WTC11 (cell line): ENCODE measurements at regions not wholly inside any gene's neighbourhood (a gene's known extent, or its start where the extent isn't known, plus 50 kb on each side); places are given as distances from the start of the nearest gene placed in this dataset.

Experiments
- ATAC-seq: fragments of 200-7000 bp; cut with Tn5 transposase; 2 replicates; pipeline ENCODE4 v1.10.0; 2021; ENCODE audit warnings: mild to moderate bottlenecking, moderate library complexity
- CTCF ChIA-PET: fragments of 300-600 bp; sonication (Branson Sonifier 250); formaldehyde crosslinking; loops from one replicate; lab custom pipeline; 2021; ENCODE audit warnings: antibody characterized with exemption; lab: Charles Lee
- POLR2A ChIA-PET: fragments of 350-600 bp; sonication (Branson Sonifier 250); formaldehyde crosslinking; loops from one replicate; lab custom pipeline; 2021; ENCODE audit warnings: antibody characterized with exemption; lab: Charles Lee
- DNase-seq: peaks from one replicate; pipeline ENCODE4 v3.0.0; 2021; ENCODE audit warnings: low spot score
- H3K27ac Mint-ChIP-seq: 2 replicates; pipeline ENCODE4 v1.8.0; 2021; ENCODE audit warnings: mixed read lengths
- H3K27me3 Mint-ChIP-seq: 2 replicates; pipeline ENCODE4 v1.8.0; 2021; ENCODE audit warnings: low read depth, mild to moderate bottlenecking, moderate library complexity, mixed read lengths
- H3K36me3 Mint-ChIP-seq: 2 replicates; pipeline ENCODE4 v1.8.0; 2021; ENCODE audit warnings: mixed read lengths
- H3K4me1 Mint-ChIP-seq: 2 replicates; pipeline ENCODE4 v1.8.0; 2022; ENCODE audit warnings: mixed read lengths
- H3K4me3 Mint-ChIP-seq: 2 replicates; pipeline ENCODE4 v1.8.0; 2021; ENCODE audit warnings: mild to moderate bottlenecking, moderate library complexity, mixed read lengths
- H3K9me3 Mint-ChIP-seq: 2 replicates; pipeline ENCODE4 v1.8.0; 2021; ENCODE audit warnings: mixed read lengths
- AFF4 ChIP-seq: sonication (generic); formaldehyde crosslinking; IDR thresholded peaks from 2 replicates; pipeline ENCODE4 v1.8.1; 2023; ENCODE audit warnings: mild to moderate bottlenecking, missing genetic modification reagents, borderline replicate concordance
- CREM ChIP-seq: sonication (generic); formaldehyde crosslinking; IDR thresholded peaks from 2 replicates; pipeline ENCODE4 v1.8.1; 2022; ENCODE audit warnings: mild to moderate bottlenecking, missing genetic modification reagents, moderate library complexity
- ELF4 ChIP-seq: sonication (generic); formaldehyde crosslinking; IDR thresholded peaks from 2 replicates; pipeline ENCODE4 v1.8.1; 2022; ENCODE audit warnings: low read depth, mild to moderate bottlenecking, moderate library complexity, missing genetic modification reagents
- ETV6 ChIP-seq: sonication (generic); formaldehyde crosslinking; IDR thresholded peaks from 2 replicates; pipeline ENCODE4 v1.8.1; 2022; ENCODE audit warnings: mild to moderate bottlenecking, missing genetic modification reagents
- FOXP1 ChIP-seq: sonication (generic); formaldehyde crosslinking; IDR thresholded peaks from 2 replicates; pipeline ENCODE4 v1.8.0; 2022; ENCODE audit warnings: missing genetic modification reagents, mild to moderate bottlenecking, moderate library complexity, borderline replicate concordance
- JAZF1 ChIP-seq: fragments of 250-450 bp; sonication (Bioruptor Pico); IDR thresholded peaks from 2 replicates; pipeline ENCODE4 v1.9.0; 2021; ENCODE audit warnings: moderate library complexity, mild to moderate bottlenecking, inconsistent platforms
- MYBL2 ChIP-seq: sonication (generic); formaldehyde crosslinking; IDR thresholded peaks from 2 replicates; pipeline ENCODE4 v1.8.1; 2023; ENCODE audit warnings: mild to moderate bottlenecking, moderate library complexity, missing genetic modification reagents
- RELA ChIP-seq: sonication (generic); formaldehyde crosslinking; IDR thresholded peaks from 2 replicates; pipeline ENCODE4 v1.8.1; 2022; ENCODE audit warnings: missing genetic modification reagents, mild to moderate bottlenecking, borderline replicate concordance
- RORB ChIP-seq: fragments of 250-450 bp; sonication (Bioruptor Pico); IDR thresholded peaks from 2 replicates; pipeline ENCODE4 v1.9.0; 2021; ENCODE audit warnings: mild to moderate bottlenecking
- SOX15 ChIP-seq: fragments of 250-450 bp; sonication (Bioruptor Pico); IDR thresholded peaks from 2 replicates; pipeline ENCODE4 v1.9.0; 2021; ENCODE audit warnings: mild to moderate bottlenecking
- ZNF219 ChIP-seq: sonication (generic); formaldehyde crosslinking; IDR thresholded peaks from 2 replicates; pipeline ENCODE4 v1.8.0; 2023; ENCODE audit warnings: missing genetic modification reagents, mild to moderate bottlenecking, borderline replicate concordance
- ZNF232 ChIP-seq: sonication (generic); formaldehyde crosslinking; IDR thresholded peaks from 2 replicates; pipeline ENCODE4 v1.8.0; 2022; ENCODE audit warnings: mild to moderate bottlenecking, missing genetic modification reagents
- ZNF396 ChIP-seq: fragments of 250-450 bp; sonication (Bioruptor Pico); IDR thresholded peaks from 2 replicates; pipeline ENCODE4 v1.8.0; 2021; ENCODE audit warnings: mild to moderate bottlenecking, moderate library complexity, borderline replicate concordance
- ZNF423 ChIP-seq: fragments of 250-450 bp; sonication (Bioruptor Pico); IDR thresholded peaks from 2 replicates; pipeline ENCODE4 v2.1.2; 2022; ENCODE audit warnings: mild to moderate bottlenecking, moderate library complexity
- ZNF532 ChIP-seq: fragments of 250-450 bp; sonication (Bioruptor Pico); IDR thresholded peaks from 2 replicates; pipeline ENCODE4 v1.9.0; 2021; ENCODE audit warnings: mild to moderate bottlenecking, borderline replicate concordance
- TF ChIP-seq, protein P1 (sequence below): sonication (generic); formaldehyde crosslinking; conservative IDR thresholded peaks from 2 replicates; pipeline ENCODE4 v1.8.1; 2023; ENCODE audit warnings: mild to moderate bottlenecking, low read depth, missing genetic modification reagents, moderate library complexity
- TF ChIP-seq, protein P2 (sequence below): fragments of 250-450 bp; sonication (Bioruptor Pico); IDR thresholded peaks from 2 replicates; pipeline ENCODE4 v1.9.0; 2021; ENCODE audit warnings: moderate library complexity, mild to moderate bottlenecking, inconsistent platforms, borderline replicate concordance
- TF ChIP-seq, protein P3 (sequence below): sonication (generic); formaldehyde crosslinking; IDR thresholded peaks from 2 replicates; pipeline ENCODE4 v1.8.1; 2022; ENCODE audit warnings: low read depth, missing genetic modification reagents, borderline replicate concordance

- TF ChIP-seq, protein P1, sequence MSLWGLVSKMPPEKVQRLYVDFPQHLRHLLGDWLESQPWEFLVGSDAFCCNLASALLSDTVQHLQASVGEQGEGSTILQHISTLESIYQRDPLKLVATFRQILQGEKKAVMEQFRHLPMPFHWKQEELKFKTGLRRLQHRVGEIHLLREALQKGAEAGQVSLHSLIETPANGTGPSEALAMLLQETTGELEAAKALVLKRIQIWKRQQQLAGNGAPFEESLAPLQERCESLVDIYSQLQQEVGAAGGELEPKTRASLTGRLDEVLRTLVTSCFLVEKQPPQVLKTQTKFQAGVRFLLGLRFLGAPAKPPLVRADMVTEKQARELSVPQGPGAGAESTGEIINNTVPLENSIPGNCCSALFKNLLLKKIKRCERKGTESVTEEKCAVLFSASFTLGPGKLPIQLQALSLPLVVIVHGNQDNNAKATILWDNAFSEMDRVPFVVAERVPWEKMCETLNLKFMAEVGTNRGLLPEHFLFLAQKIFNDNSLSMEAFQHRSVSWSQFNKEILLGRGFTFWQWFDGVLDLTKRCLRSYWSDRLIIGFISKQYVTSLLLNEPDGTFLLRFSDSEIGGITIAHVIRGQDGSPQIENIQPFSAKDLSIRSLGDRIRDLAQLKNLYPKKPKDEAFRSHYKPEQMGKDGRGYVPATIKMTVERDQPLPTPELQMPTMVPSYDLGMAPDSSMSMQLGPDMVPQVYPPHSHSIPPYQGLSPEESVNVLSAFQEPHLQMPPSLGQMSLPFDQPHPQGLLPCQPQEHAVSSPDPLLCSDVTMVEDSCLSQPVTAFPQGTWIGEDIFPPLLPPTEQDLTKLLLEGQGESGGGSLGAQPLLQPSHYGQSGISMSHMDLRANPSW (CRISPR knock-in tag) = no peak
- no peak for TF ChIP-seq ZNF532 (CRISPR knock-in tag)
Observed at GRCh38 chr2:45105050-45105582, 95.9 kb upstream of the SIX2 start (continued).

DNA sequence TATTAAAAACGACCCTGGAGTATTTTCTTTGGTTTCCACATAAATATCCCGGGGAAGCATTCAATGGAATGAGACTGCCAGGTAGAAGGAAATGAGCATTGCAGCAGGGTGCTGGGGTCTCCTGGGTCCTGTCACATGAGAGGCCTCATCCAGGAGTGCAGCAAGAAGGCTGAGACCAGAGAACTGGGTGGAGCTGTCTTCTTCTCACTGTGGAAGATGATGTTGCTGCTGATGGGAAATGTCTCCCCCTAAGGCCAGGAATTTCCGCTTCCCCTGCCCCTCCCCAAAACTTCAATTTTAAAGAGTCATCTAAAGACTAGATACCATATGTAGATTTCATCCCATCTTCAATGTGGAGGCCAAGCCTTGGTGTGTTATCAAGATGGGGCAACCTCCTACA, 95.2 kb upstream of the SIX2 start:
- Mint-ChIP-seq H3K36me3 (no peaks in the 10 kb centered on the region), H3K27ac (no peak overlapping the region), H3K9me3 (no peaks in the 10 kb centered on the region), H3K4me3 (no peak overlapping the region), H3K27me3 (no peaks in the 10 kb centered on the region), H3K4me1 (no peaks in the 10 kb centered on the region)
- ChIA-PET POLR2A (no interaction called here), CTCF (interaction anchor here (1.6 kb wide), 1 partner anchor 15 kb away, joined by 4 read pairs; no protein-coding TSS in a partner anchor)
- ATAC-seq (no peak), DNase-seq (no peak)
- no peak for TF ChIP-seq AFF4 (CRISPR knock-in tag)
- TF ChIP-seq RORB (CRISPR knock-in tag) = no peak
- TF ChIP-seq MYBL2 = no peak
- no peak for TF ChIP-seq CREM (CRISPR knock-in tag)
- TF ChIP-seq, protein P1 (CRISPR knock-in tag) = no peak
- TF ChIP-seq RELA = no peak
- TF ChIP-seq ZNF219 (CRISPR knock-in tag) = no peak
- TF ChIP-seq, protein P2, sequence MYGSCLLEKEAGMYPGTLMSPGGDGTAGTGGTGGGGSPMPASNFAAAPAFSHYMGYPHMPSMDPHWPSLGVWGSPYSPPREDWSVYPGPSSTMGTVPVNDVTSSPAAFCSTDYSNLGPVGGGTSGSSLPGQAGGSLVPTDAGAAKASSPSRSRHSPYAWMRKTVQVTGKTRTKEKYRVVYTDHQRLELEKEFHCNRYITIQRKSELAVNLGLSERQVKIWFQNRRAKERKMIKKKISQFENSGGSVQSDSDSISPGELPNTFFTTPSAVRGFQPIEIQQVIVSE (CRISPR knock-in tag) = no peak
- TF ChIP-seq ZNF232 (CRISPR knock-in tag) = no peak
- no peak for TF ChIP-seq FOXP1 (CRISPR knock-in tag)
- no peak for TF ChIP-seq JAZF1 (CRISPR knock-in tag)
- no peak for TF ChIP-seq ETV6 (CRISPR knock-in tag)
- TF ChIP-seq, protein P3, sequence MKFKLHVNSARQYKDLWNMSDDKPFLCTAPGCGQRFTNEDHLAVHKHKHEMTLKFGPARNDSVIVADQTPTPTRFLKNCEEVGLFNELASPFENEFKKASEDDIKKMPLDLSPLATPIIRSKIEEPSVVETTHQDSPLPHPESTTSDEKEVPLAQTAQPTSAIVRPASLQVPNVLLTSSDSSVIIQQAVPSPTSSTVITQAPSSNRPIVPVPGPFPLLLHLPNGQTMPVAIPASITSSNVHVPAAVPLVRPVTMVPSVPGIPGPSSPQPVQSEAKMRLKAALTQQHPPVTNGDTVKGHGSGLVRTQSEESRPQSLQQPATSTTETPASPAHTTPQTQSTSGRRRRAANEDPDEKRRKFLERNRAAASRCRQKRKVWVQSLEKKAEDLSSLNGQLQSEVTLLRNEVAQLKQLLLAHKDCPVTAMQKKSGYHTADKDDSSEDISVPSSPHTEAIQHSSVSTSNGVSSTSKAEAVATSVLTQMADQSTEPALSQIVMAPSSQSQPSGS (CRISPR knock-in tag) = no peak
- no peak for TF ChIP-seq SOX15
- no peak for TF ChIP-seq ZNF423 (CRISPR knock-in tag)
- no peak for TF ChIP-seq ELF4 (CRISPR knock-in tag)
- no peak for TF ChIP-seq ZNF396
